ENCODE measurements at regions not wholly inside any gene's neighbourhood (a gene's known extent, or its start where the extent isn't known, plus 50 kb on each side); places are given as distances from the start of the nearest gene placed in this dataset.
"Not testable (repeated sequence)": the region's sequence is repeated elsewhere in the genome, so short reads cannot be mapped to it uniquely, and the experiment has no call there.

DNA sequence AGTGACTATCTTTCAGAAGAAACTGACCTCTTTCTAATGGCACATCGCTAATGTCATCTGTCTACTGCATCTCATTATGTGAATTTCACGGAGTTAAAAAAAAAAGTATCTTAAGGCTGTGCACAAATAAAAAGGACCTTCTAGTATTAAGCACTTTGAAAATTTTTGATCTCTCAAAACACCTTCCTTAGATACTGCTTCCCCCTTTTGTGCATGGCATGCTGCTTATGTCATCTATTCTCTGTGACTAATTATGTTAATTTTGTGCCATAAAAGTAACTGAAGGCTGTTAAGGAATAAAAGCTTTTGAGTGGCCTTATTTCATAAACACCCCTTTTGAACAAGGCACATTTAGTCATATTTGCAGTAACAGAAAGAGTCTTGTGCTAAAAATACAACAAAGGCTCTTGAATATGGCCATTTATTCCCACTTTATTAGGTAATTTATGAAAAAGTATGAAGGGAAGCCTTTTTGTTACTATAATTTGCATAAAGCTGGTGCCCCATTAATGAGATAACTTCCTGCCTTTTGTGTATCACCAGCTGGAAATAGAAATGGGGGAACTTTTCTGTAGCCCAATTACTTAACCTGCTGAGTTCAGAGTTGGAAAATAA lies 1412.0 kb upstream of the ZEB2 start:
- no peak overlapping the region for H3K27ac ChIP-seq (ENCODE audit: low read depth, low read length)
- WGBS, 3 donors, result 58 to 74% (median 71%) methylated on average over 2 of the region's 2 CpGs

DNA sequence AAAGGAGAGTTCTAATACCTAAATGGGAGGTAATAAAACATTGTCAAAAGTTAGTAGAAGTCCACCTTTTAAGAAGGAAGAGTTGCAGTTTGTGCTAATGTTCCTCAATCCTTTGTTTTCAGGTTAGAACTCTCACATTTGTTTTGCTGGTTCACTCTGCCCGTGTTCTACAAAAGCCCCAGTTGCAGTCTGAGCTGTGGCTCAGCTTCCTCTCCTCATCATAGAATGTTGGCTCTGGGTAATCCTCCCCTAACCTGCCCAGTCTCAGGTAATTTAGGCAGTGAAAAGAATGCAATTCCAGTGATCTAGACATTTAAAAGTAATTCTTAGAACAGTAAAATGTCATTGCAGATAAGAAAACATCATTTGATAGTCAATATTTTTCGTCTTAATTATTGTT lies 1410.4 kb upstream of the ZEB2 start:
- H3K27ac ChIP-seq (ENCODE audit: low read depth, low read length), result no peak overlapping the region
- WGBS, 3 donors, result 31 to 41% (median 38%) methylated on average over 2 of the region's 2 CpGs

DNA sequence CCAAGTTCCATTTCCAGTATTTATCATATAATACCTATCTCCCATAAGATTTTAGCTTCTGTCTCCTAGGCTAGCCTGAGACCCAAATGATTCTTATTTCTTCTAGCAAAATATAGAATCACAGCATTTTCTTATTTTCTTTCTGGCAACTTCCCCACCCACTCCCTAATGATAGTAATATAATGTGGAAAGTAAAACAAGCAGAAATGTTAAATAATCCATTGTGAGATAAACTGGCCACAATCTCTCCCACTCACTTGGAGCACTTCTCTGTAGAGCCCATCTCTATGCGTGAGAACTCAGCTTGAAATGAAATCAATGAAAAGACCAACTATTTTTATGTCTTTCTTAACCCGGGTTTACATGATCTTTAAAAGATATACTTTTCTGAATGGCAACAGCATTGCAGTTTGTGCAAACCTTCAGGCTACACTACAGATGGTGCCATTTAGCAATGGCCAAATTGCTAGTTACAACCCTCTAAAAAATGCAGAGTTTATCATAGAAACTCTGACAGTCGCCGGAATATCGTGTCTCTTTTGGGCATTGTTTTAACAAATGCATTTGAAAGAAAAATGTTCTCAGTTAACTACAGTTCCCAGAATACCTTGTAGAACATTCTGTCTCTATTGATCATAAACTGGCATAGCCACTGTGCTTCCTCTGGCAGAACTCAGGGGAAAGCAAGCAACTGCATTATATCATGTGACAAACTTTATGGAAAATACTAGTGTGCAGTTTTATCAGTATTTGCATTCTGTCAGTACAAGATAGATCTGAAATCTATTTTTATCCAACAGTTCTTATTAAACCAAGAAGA lies 1407.4 kb upstream of the ZEB2 start:
- WGBS, 3 donors, result 25 to 68% (median 61%) methylated on average over 5 of the region's 5 CpGs
- H3K27ac ChIP-seq (ENCODE audit: low read depth, low read length), result no peak overlapping the region

DNA sequence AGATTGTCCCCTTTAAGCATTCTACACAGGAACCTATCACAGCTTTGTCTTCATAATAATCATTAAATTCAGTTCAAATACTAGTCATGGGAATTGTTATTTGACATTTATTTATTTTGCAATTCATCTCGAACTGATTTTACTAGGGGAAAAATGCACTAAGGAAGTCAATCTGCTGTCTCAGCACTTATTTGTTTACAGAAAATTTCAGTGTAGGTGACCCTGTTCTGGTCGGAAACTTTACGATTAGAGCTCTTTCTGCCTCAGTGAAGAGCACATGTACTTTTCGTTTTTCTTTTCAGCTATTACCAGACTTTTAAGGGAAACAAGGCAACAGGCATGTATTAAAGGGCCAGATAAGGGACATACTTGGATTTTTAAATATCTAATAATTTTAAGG lies 1405.7 kb upstream of the ZEB2 start:
- WGBS, 3 donors, result 63 to 78% (median 67%) methylated on average over 4 of the region's 4 CpGs
- H3K27ac ChIP-seq (ENCODE audit: low read depth, low read length), result no peak overlapping the region

DNA sequence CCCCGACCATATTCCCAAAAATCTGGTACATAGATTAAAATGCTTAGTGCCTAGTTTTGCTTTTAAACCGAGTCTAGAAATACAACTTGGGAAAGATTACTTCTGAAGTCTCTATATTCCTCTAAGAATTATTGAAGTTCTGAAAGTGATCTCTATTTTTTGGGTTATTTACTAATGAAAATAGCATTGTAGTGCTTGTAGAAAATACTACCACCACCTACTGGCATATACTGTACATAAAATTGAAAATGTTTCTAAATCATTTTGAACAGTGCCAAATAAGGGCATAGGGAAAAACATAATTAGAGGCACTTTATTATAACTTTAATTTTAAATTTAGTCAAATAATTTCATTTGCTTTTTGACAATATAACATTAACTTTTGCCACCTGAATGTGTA lies 1399.6 kb upstream of the ZEB2 start:
- 56 to 87% (median 68%) methylated on average over 2 of the region's 2 CpGs for WGBS, 3 donors
- no peak overlapping the region for H3K27ac ChIP-seq (ENCODE audit: low read depth, low read length)

DNA sequence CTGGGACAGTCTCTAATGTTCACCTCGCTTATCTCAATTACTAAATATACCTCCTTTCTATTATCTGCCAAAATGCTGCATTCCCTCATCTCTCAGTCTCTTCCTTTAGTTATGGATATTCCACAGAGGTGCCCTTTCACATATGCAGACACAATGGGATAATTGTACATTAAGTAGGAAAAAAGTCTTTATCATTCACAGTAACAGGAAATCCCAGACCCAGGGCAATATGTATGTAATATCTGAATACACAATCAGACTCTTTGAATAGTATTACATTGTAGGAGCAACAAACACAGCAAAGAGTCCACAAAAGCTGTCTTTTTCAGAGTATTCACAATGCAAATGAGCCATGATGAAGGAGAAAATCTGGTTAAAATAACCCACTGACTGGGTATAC lies 1399.0 kb upstream of the ZEB2 start:
- no peak overlapping the region for H3K27ac ChIP-seq (ENCODE audit: low read depth, low read length)
- 58 to 83% (median 65%) methylated on average over 1 of the region's 1 CpG for WGBS, 3 donors

DNA sequence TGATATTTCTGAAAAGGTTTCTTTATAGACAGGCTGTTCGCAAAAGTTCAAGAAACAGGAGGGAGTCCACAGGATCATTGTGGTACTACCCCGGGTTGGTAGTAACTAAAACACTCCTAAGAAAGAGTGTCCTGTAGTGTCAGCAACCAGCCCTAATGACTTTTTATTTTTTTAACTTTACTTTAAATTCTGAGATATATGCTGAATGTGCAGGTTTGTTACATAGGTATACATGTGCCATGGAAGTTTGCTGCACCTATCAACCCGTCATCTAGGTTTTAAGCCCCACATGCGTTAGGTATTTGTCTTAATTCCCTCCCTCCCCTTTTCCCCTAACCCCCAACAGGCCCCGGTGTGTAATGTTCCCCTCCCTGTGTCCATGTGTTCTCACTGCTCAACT lies 1396.9 kb upstream of the ZEB2 start:
- no peak overlapping the region for H3K27ac ChIP-seq (ENCODE audit: low read depth, low read length)
- WGBS, 3 donors, result 93 to 97% (median 96%) methylated on average over 5 of the region's 5 CpGs

DNA sequence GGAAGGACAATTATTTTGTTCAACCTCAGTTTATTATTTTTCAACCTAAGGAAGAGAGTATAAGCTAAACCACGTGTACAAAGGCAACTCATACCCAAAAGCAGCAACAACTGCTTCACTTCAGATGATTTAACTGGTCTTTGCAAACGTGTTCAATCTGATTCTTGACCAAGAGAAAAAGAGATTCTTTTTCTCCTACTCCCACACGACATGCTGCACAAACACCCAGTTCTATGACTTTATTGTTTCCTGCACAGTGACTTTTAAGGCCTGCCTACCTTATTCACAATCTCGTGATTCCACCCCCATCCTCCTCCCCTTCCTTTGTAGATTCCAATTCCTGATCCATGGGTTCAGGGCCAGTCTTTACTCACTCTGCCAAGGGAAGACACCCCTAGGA lies 1394.8 kb upstream of the ZEB2 start:
- 62 to 78% (median 75%) methylated on average over 4 of the region's 4 CpGs for WGBS, 3 donors
- no peak overlapping the region for H3K27ac ChIP-seq (ENCODE audit: low read depth, low read length)

DNA sequence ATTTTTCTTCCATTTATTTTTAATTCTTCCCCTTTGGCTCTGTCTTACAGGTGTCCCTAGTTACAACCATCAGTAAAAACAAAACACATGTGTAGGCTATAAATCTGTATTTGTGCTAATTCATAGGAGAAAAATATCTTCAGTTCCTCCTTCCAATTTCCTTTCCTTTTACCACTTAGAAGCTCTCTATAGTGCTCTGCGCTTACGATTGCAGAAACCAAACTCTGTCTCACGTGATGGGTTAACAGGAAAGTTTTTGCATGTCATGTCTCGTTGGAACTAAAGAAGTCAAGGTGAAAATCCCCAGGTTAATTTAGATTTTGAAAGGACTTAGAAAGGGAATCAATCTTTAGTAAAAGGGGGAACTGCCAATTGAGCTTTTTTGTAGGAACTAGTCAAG lies 1390.5 kb upstream of the ZEB2 start:
- 56 to 81% (median 65%) methylated on average over 4 of the region's 4 CpGs for WGBS, 3 donors
- H3K27ac ChIP-seq (ENCODE audit: low read depth, low read length), result no peak overlapping the region

DNA sequence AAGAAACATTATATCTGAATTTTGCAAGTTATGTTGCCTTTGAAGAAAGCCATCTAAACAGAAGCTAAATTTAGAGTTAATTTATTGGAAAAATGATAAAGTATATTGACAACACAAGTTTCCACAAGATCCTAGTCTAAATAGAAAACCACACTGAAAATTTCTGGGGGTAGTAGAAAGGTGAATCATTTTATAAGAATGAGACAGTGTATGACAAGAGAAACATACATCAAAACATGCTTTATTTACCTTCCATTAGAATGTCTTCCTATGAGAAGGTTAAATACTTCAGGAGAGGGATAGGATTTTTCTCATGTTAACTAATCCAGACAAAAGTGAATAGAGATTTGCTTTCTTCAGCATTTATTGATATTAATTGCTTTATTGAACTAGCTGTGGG lies 1389.8 kb upstream of the ZEB2 start:
- no peak overlapping the region for H3K27ac ChIP-seq (ENCODE audit: low read depth, low read length)

DNA sequence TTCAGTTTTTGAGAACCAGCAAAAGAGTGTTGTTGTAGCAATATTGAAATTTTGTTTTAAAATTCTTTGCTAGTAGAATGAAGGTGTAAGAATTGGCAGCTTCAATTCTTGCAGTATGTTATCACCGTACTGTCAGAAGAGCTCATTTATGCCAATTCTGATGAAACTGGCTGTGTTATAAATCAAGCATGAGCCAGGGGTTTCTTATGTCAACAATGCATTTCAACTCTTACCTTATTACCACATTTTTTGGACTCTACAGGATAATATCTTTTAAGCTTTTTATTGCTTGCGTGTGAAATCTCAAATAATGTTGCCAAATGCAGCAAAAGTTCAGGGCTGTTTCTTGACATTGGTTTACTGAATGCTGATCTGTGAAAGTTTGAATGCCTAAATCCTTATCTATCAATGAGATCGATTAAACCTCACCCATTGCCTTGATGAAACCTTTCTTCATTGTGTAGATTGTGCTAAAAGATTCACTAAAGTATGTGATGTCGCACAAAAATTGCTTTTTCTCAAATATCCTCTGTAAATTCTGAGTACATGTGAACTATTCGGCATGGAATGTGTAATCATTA lies 1389.3 kb upstream of the ZEB2 start:
- 52 to 75% (median 69%) methylated on average over 5 of the region's 5 CpGs for WGBS, 3 donors
- H3K27ac ChIP-seq (ENCODE audit: low read depth, low read length), result no peak overlapping the region

DNA sequence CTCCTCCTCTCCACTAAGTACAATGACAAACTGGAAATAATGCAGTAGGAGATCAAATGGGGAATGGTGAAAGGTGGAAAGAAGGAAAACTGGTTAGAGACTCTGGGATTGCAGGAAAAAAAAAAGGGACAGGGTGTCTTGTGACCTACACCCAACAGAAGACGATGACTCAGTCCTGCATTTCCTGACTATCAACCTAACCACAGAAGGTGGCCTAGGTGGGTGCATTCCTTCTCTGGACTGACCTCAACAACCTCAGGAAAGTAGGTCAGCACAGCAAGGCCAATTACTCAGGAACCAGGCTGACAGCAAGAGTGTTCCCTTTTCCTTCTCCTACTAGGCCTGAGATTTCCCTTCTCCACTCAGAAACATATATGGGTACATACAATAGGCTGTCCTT lies 1386.4 kb upstream of the ZEB2 start:
- no peak overlapping the region for H3K27ac ChIP-seq (ENCODE audit: low read depth, low read length)
- 68 to 90% (median 81%) methylated on average over 1 of the region's 1 CpG for WGBS, 3 donors

DNA sequence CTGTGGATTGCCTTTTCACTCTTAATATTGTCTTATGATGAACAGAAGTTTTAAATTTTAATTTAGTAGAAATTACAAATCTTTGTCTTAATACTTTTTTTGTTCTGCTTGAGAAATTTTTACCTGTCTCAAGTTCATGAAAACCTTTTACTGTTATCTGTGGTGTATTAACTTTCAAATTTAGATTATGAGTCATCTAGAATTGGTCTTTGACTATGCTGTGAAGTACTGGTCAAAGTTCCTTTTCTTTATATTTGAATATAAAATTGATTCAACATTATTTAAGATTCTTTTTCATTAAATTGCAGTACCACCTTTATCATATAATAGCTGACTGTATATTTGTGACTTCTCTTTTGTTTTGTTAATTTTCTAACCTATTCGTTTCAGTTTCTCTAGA lies 1385.5 kb upstream of the ZEB2 start:
- 71 to 95% (median 87%) methylated on average over 1 of the region's 1 CpG for WGBS, 3 donors
- H3K27ac ChIP-seq (ENCODE audit: low read depth, low read length), result no peak overlapping the region

DNA sequence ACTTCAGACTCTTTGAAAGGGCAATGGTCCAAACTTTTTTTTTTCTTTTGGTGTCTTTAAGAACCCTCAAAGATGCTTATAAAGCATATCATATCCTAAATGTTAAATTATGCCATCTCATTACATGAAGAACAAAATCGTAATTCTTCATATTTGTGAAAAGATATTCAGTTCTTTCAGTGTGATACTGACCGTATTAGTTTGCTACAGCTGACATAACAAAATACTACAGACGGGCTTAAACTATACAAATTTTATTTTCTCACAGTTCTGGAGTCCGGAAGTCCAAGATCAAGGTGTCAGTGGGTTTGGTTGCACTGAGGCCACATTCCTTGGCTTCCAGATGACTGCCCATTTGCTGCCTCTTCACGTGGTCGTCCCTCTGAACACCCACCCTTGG lies 1377.2 kb upstream of the ZEB2 start:
- no peak overlapping the region for H3K27ac ChIP-seq (ENCODE audit: low read depth, low read length)
- WGBS, 3 donors, result 90 to 92% (median 91%) methylated on average over 6 of the region's 6 CpGs

DNA sequence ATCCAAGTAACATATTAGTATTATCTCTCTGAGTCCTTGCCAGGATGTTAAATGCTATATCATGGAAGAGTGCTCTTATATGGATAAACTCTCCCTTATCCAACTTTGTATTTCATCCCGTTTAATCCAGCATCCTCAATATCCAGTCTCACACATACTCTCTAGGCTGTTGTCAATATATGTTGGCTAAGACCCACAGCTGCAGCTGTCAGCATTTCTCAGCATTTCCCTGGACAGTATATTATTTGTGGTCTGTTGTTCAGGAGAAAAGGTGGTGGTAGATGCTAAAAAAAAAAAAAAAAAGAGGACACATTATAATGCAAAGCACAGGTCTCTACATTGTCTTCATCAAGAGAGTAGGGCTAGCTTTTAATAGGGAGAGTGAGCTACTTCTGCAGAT lies 1368.0 kb upstream of the ZEB2 start:
- no peak overlapping the region for H3K27ac ChIP-seq (ENCODE audit: low read depth, low read length)
- WGBS, 3 donors, result 22 to 75% (median 60%) methylated on average over 1 of the region's 1 CpG

DNA sequence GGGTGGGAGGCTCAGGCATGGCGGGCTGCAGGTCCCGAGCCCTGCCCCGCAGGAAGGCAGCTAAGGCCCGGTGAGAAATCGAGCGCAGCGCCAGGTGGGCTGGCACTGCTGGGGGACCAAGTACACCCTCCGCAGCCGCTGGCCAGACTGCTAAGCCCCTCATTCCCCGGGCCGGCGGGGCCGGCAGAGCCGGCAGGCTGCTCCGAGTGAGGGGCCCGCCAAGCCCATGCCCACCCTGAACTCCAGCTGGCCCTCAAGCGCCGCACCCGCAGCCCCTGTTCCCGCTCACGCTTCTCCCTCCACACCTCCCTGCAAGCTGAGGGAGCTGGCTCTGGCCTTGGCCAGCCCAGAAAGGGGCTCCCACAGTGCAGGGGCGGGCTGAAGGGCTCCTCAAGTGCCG lies 1361.1 kb upstream of the ZEB2 start:
- not testable (repeated sequence) for H3K27ac ChIP-seq (ENCODE audit: low read depth, low read length)
- 97 to 99% (median 97%) methylated on average over 21 to 23 of the region's 23 CpGs for WGBS, 3 donors

DNA sequence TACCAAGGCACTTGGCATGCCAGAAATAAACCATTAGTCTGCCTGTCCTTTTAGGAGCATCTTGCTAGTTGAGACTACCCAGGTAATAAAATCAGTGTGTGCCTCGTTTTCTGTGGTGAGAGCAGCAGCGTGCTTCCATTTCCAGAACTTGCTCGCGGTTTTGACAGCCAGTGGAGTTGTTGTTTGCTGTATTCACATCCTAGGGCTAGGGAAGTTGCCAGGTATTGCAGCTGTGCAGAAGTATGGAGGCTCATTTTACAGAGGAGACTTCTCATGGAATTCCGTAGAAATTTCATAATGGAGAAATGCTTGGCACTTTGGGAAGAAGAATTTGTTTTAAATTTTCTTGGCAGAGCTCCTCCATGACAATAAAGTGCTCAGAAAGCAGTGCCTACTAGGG lies 1355.1 kb upstream of the ZEB2 start:
- H3K27ac ChIP-seq (ENCODE audit: low read depth, low read length), result no peak overlapping the region
- 81 to 95% (median 84%) methylated on average over 5 of the region's 5 CpGs for WGBS, 3 donors

DNA sequence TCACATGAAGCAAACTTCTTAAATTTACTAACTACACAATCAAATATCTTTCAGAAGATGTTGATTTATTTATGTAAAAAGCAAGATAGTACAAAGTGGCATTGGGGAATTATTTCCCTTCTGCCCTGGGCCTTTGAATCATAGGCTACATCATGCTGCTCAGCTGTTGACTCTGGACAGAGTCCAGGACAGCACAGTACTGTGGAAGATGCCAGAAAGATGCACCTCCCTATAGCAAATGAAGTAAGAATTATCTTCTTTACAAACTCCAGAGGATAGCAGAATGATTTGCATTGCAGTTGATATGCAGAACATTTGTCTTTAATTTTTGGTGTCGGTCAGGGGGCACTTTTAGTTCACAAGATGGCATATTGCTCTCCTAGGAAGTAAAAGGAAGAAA lies 1354.5 kb upstream of the ZEB2 start:
- WGBS, 3 donors, result 58 to 86% (median 63%) methylated on average over 1 of the region's 1 CpG
- H3K27ac ChIP-seq (ENCODE audit: low read depth, low read length), result no peak overlapping the region

DNA sequence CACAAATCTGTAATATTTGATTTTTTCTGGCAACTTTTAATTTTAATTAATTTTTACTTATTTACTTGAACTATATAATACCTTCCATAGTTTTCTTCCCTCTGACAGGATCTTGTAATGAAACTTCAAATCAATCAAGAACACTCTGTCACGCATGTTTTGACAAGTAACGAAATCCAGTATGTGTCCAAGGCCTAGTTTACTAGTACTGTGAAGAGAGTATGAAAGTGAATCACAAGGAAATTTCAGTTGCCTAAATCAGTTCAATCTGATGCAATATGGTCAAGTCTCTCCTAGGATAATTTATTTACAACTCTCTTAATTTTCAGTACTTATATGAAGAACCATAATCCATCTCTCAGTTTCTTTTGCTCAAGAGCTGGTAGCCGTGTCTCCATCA lies 1344.6 kb upstream of the ZEB2 start:
- WGBS, 3 donors, result 93 to 96% (median 95%) methylated on average over 3 of the region's 3 CpGs
- no peak overlapping the region for H3K27ac ChIP-seq (ENCODE audit: low read depth, low read length)

DNA sequence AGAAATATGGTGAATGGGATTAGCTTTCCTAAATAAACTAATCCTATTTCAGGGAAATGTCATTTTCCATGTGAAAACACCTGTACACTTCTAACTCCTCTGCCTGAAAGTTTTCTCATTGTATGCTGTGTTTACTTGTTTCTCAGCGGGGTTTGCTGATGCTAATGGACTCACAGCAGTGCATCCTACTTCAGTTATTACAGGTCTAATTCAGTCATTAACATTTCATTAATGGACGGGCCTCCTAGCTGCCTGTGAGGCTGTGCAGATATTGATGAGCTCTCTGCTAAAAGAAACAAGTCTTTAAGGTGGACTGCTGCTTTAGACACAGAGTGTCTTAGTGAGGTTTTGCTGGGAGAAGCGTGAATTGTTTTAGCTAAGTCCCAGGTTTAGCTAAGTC lies 1342.0 kb upstream of the ZEB2 start:
- 80 to 83% (median 82%) methylated on average over 3 of the region's 3 CpGs for WGBS, 3 donors
- H3K27ac ChIP-seq (ENCODE audit: low read depth, low read length), result no peak overlapping the region

Measured in adipose tissue (tissue), 3 donors.